GM19025 (cell line): ENCODE measurements at regions not wholly inside any gene's neighbourhood (a gene's known extent, or its start where the extent isn't known, plus 50 kb on each side); places are given as distances from the start of the nearest gene placed in this dataset.

Source experiments
- ATAC-seq: cut with Tn5 transposase; IDR thresholded peaks from one replicate; pipeline ENCODE4 v1.9.1; 2021; ENCODE audit warnings: mild to moderate bottlenecking, low read depth, moderate library complexity; ENCODE audit not compliant: unreplicated experiment

GRCh38 chr5:29924107-29924506 is 1269.4 kb upstream of the CDH6 start:
- no peak for ATAC-seq

DNA sequence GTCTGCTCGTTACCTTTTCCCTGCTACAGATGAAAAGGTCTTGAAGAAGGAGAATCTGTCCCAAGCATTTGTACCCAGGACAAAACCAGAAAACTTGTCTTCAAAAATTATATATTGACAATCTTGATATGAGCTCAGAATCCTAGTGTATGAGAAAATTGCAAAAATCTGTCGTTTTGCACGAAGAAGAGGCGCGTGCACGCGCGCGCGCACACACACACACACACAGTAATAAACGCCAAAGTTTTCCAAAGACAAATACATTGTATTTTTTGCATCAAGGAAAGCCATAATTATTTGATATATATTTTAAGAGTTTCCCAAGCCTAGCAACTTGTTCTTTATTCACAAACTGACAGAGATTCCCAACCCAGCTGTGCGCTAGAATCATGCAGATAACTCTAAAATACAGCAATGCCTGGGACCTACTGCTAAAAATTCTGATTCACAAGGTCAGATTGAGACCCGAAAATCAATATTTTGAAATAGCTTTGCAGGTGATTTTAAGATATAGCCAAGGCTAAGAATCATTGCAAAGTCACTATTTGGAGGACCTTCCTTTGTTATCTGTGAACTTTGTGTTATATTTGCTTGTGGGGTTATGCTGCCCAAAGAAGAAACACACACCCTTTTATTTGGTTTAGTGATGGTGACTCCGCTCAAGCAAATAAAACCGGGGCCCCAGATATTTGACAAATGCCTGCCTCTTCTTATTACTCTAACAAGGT is 1287.7 kb upstream of the CDH6 start:
- no peak for ATAC-seq

GRCh38 chr5:29902859-29903258 is 1290.6 kb upstream of the CDH6 start:
- no peak for ATAC-seq

DNA sequence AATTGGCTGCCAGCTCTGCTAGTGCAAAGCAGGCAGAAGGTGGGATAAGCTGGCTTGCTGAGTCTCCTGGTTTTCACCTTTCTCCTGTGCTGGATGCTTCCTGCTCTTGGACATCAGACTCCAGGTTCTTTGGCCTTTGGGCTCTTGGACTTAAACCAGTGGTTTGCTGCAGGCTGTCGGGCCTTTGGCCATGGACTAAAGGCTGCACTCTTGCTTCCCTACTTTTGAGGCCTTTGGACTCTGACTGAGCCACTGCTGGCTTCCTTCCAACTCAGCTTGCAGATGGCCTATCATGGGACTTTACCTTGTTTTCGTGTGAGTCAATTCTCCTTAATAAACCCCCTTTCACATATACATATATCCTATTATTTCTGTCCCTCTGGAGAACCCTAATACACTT is 1293.9 kb upstream of the CDH6 start:
- ATAC-seq, result no peak

GRCh38 chr5:29897916-29898315 is 1295.6 kb upstream of the CDH6 start:
- ATAC-seq, result no peak

- no peak for ATAC-seq
These were observed 1296.8 kb upstream of the CDH6 start for GRCh38 chr5:29896646-29897045.

DNA sequence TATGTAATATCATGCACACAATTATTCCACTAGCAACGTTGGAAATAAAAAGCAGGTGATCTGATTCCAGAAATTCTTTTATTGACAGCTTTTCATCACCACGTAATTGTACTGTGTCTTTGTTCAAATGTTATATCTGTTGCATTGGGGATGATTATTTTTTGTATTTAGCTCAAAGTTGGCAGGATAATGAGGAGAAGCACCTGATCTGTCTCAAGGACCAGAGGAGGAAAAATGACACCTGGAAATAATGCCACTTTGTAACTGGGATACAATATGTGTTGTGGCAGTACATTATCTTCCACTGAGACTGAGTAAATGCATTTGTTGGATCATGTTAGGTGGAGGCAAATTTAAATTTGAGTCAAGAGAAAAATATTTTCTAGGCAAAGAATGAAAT is 1298.8 kb upstream of the CDH6 start:
- ATAC-seq, result no peak

GRCh38 chr5:29889051-29889450 is 1304.4 kb upstream of the CDH6 start:
- no peak for ATAC-seq

DNA sequence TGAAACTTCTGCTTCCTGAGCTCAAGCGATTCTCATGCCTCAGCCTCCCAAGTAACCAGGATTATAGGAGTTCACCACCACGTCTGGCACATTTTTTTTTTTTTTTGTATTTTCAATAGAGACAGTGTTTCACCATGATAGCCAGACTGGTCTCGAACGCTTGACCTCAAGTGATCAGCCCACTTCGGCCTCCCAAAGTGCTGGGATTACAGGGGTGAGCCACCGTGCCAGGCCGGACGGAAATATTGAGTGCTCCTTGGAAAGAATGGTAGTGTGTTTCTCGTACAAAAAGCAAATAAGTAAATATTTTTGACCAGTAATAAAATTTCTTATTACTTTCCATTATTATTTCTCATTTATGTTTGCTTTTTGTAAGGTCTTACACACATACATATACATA is 1307.9 kb upstream of the CDH6 start:
- ATAC-seq, result no peak

DNA sequence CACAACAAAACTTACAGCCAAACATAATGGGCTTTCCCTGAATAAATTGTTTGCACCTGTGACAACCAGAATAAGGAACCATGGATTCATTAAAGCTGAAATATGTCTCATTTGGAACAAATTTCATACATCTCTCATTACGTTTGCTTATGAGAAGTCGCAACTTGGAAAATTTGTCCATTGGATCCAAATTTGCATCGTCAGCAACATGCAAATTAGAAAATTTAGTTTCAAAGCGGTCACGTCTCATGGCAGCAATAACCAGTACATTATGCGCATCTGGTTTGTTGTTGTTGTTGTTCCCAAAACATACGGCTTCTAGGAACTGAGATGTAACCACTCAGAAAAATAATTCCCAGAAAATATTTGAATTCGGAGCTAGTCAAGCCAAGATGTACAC is 1311.5 kb upstream of the CDH6 start:
- no peak for ATAC-seq

DNA sequence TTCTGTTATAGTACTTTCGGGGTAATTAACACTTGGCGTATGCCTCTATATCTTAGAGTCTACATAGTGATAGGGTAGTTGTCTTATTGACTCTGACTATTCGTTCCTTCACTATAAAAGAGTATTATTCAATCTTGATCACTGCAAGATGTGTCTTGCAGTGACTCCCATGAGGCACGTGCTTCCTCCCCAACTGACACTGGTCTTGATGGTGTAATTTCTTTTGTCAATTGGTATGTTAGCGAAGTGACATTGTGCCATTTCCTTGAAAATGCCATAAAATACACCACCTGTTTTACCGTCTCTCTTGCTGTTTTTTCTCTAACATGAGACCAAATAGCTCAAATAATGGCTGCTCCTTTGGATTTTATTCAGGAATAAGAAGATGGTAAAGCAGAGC is 1314.1 kb upstream of the CDH6 start:
- no peak for ATAC-seq

DNA sequence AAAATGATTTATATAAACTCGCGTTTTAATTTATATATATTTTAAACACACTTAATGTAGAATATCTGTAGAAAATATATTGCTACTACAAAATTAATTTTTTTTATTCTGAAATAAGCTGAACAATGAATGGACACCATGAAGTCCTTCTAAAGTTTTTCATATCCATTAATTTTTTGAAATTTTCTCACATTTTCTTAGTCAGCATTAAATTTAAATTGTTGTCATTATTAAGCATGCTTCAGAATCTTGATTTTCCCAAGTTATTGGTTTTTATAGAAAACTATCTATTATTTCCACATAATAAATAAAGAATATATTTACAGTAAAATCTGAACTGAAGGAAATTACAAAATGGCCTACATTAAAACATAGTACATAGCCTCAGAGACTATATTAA is 1314.9 kb upstream of the CDH6 start:
- no peak for ATAC-seq

GRCh38 chr5:29867155-29867554 is 1326.3 kb upstream of the CDH6 start:
- no peak for ATAC-seq

GRCh38 chr5:29853711-29854220 is 1339.7 kb upstream of the CDH6 start:
- ATAC-seq, result no peak

DNA sequence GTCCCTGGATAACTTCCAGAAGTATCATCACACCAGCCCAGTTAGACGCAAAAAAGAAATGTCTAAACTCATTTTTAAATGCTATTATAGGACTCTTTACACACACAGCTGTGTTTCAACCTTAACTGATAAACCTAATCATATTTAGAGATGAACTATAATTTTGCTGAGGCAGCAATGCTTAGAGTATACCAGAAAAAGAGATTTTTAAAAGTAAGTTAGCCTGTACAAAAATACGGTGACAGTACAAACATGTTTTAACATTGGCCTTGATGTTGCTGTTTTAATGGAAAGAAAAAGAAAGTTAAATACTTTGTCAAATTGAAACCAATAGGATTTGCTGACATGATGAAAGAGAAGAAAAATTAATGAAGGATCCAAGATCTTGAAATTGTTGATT is 1341.2 kb upstream of the CDH6 start:
- no peak for ATAC-seq

DNA sequence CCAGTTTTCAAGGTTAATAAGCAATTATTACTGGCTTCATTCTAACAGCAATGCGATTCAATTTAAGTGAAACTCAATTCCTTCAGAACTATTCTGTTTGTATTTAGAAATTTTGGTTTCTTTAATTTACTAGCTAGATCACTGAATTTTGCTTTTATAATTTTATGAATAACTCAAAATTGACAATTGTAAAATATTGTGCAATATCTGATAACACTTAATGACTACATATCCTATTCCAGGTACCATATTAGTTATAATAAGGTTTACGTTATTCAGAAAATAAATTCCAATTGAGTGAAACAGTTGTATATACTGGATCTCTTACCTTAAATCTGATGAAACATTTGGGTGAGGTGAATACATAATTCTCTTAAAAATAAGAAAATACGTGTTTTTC is 1348.3 kb upstream of the CDH6 start:
- ATAC-seq, result no peak

GRCh38 chr5:29833394-29833793 is 1360.1 kb upstream of the CDH6 start:
- no peak for ATAC-seq

- ATAC-seq, result no peak
These were observed 1371.0 kb upstream of the CDH6 start for GRCh38 chr5:29822521-29822920.

DNA sequence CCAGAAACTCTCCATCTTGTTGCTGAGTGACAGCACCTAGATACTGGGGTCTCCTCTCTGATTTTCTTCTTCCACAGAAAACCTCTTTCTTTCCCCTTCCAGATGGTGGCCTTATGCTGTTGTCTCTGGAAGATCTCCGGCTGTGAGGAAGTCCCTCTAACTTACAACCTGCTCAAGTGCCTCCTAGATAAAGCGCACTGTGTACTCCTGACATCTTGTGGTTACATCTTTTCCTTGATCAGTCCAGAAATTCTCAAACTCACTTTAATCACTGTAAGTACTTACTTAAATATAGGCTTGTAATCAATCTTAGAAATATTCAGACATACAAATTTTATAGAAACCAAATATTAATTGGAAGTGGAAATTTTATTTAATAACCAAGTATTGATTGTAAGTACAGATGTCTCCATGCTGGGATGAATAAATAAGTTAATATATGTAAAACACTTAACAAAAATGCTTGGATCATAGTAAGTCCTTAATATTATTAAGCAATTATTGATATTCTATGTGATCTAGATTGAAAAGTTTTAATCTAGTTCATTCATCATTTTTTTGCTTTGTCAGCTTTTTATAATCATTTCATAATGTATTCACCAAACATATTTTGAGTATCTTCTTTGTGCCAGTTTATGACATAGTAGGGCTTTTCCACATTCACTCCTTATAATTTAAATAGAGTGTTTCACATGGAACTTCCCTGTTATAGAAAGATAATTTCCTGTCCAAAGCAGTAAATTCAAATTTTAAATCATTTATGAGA is 1381.4 kb upstream of the CDH6 start:
- ATAC-seq, result no peak

GRCh38 chr5:29805804-29806203 is 1387.7 kb upstream of the CDH6 start:
- no peak for ATAC-seq

- no peak for ATAC-seq
These were observed 1392.7 kb upstream of the CDH6 start for GRCh38 chr5:29800752-29801151.

GRCh38 chr5:29796013-29796412 is 1397.5 kb upstream of the CDH6 start:
- no peak for ATAC-seq
